ENCODE measurements at regions not wholly inside any gene's neighbourhood (a gene's known extent, or its start where the extent isn't known, plus 50 kb on each side); places are given as distances from the start of the nearest gene placed in this dataset.

DNA sequence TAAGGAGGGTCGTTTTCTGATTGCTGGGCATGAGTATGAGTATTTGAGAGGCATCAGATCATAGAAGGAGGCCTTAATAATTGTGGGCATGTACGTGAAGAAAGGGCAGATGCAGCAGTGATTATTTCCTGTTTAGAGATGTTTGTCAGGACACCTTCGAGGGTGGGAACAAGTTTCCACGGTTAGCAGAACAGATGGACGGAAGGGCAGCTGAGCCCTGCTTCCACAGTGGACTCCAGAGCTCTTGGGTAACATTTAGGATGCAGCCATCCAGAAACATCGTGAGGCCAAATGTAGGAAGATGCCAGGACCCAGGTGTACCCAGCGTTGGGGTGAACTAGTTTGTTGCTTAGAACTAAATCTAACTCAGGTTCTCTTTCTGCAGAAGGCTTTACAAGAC, 231.3 kb upstream of the FAT1 start:
- TF ChIP-seq GATA3 (IDR thresholded peaks at IDR 0.05; ENCODE audit: low read depth, low read length) (no peak), GATA2 (IDR thresholded peaks at IDR 0.05; ENCODE audit: low read depth, low read length) (no peak)

DNA sequence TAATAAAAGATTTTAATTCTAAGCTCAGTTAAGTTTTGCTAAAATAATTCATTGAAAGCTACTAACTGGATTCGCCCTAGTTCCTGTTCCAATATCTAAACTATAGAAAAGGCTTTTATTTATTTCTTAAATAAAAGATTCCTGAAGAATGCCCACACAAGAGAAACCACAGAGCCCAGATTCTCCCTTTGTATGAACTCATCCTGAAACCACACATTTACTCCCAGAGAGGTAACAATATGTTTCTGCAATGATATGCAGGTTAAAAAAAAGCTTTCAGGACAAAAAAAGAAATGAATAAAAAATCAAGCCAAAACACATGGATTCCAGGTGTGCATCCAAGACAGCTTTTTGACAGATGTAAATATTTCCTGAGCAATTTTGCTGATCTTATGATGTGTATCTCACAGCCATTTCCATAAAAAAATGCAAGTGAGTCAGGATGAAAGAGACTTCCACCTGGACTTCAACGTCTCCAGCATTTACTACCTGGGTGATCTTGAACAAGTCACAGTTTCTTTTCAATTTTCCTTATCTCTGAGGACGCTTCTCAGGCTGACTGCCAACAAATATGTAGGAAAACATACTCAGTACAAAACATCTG, 234.4 kb upstream of the FAT1 start:
- TF ChIP-seq GATA3 (IDR thresholded peaks at IDR 0.05; ENCODE audit: low read depth, low read length) (no peak), GATA2 (IDR thresholded peaks at IDR 0.05; ENCODE audit: low read depth, low read length) (no peak)

DNA sequence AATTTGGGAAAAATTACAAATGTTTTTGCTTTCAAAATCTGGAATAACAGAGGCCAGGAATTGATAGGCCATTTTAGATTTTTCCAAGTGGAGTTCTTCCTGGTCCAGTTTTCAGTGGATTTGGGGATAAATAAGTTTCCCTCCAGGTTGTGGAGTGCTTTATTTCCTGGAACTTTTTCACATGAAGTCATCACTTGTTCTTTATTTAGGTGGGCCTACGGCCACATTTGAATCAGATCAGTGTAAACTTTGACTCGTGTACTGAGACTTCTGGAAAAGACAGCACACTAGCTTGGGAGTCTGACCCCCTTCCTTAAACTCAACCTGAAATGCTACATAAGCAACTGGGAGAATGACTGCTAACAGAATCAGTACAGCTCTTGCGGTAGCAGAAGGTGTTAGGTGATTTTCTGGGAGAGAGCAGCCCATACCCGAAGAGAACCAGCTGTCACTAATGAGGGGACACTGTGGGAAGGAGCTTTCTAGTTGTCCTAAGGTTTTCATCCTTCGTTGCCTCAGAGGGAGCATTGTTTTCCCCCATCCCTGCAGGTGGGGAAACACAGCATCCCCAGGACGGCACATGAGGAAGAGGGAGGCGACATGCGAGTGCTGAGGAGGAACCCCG, 235.2 kb upstream of the FAT1 start:
- TF ChIP-seq GATA3 (IDR thresholded peaks at IDR 0.05; ENCODE audit: low read depth, low read length) (no peak), GATA2 (IDR thresholded peaks at IDR 0.05; ENCODE audit: low read depth, low read length) (no peak)

DNA sequence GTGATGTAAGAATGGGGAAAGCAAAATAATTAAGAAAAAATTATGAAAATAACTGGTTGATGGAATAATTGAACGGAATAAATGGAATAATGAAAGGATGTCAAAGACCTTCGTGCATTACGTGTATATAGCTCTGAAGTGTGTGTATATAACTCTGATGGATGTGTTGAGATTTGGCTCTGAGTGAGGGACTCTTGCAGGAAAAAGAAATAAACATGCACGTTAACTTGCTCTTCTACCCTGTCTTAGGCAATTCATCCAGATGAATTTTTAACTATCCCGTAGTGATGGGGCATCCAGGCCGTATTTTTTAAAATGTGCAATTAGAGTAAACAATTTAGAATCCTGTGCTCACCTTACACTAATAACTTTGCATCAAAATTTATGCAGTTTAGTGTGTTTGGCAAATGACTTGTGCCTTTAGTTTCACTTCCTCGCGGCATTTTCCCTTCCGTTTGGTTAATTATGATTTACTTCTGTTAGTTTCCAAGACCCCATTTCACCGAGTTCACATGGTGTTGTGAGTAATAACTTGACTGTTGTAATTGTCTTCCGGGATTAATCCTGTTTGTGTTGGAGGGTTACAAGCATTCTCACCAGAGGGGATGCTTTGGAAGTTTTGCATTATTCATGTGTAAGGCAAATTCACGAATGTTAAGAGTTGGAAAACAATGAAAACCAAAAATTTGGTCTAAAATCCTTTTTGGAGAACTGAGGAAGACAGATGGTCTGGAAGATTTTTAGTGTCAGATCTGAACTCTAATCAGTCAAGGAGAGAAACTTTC, 256.5 kb upstream of the FAT1 start:
- TF ChIP-seq GATA3 (IDR thresholded peaks at IDR 0.05; ENCODE audit: low read depth, low read length) (no peak), GATA2 (IDR thresholded peaks at IDR 0.05; ENCODE audit: low read depth, low read length) (no peak)

DNA sequence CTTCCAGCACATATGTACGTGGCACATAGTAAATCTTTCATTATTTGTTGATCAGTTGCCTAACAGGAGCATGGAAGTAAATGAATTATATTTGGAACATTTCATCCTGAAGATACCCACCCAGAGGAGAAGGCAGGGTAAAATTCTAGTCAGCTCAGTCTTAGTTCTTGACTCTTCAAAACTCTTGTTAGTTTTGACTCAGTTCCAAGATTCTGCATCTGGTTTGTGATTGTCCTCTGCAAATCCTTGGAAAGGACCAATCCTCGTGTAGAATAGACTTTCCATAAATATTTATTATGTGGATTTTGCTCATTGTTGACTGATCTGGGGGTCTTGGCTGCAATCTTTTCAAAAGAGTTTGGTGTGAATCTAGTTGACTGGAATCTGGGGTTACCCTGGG, 257.5 kb upstream of the FAT1 start:
- TF ChIP-seq GATA2 (IDR thresholded peaks at IDR 0.05; ENCODE audit: low read depth, low read length) (no peak), GATA3 (IDR thresholded peaks at IDR 0.05; ENCODE audit: low read depth, low read length) (no peak)

DNA sequence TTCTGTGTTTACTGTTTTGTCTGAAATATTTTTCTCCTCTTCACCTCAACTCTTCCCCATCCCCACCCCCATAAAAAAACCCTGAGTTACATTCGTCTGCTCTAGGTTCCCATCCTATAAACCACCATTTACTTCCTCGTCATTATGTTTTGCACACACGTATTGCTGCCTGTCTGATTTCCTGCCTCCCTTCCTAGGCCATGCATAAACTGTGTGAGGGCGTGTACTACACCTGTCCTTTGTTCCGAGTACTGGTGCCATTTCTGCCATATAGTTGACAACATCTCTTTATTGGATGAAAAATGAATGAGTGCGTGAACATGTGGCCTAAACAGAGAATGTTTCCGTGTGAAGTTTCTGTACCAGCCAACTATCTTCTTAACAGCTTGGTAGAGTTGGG, 258.5 kb upstream of the FAT1 start:
- TF ChIP-seq GATA2 (IDR thresholded peaks at IDR 0.05; ENCODE audit: low read depth, low read length) (no peak), GATA3 (IDR thresholded peaks at IDR 0.05; ENCODE audit: low read depth, low read length) (no peak)

DNA sequence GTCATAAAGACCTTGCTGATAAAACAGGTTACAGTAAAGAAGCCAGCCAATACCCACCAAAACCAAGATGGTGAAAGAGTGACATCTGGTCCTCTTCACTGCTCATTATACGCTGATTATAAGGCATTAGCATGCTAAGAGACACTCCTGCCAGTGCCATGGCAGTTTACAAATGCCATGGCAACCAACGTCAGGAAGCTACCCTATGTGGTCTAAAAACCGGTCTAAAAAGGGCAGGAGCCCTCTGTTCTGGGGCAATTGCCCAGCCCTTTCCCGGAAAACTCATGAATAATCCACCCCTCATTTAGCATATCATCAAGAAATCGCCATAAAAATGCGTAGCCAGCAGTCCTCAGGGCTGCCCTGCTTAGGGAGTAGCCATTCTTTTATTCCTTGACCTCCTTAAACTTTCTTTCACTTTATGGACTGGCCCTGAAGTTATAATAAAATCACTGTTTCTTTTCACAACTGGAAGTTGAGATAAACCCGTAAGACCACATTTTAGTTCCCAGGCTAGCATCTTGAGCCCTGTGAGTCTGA, 260.5 kb upstream of the FAT1 start:
- TF ChIP-seq GATA3 (IDR thresholded peaks at IDR 0.05; ENCODE audit: low read depth, low read length): no peak
- TF ChIP-seq GATA2 (IDR thresholded peaks at IDR 0.05; ENCODE audit: low read depth, low read length): no peak

DNA sequence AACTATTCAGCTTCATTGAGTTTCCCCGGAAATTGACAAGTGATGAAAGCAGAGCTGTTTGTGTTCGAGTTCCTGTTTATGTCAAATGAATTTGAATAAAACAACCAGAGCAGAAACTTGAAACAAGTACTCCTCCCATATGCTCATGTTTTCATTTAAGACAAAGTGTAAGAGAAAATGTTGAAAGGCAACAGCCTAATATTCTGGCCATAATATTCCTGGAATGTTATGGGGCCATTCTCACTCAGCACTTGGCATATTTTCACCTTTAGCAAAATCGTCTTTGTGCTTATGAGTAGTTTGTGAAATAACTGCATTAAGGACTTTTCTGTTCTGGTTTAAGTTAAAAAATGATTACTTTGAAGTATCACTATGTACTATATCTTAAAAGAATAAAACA, 276.0 kb upstream of the FAT1 start:
- TF ChIP-seq GATA2 (IDR thresholded peaks at IDR 0.05; ENCODE audit: low read depth, low read length) (no peak), GATA3 (IDR thresholded peaks at IDR 0.05; ENCODE audit: low read depth, low read length) (no peak)

DNA sequence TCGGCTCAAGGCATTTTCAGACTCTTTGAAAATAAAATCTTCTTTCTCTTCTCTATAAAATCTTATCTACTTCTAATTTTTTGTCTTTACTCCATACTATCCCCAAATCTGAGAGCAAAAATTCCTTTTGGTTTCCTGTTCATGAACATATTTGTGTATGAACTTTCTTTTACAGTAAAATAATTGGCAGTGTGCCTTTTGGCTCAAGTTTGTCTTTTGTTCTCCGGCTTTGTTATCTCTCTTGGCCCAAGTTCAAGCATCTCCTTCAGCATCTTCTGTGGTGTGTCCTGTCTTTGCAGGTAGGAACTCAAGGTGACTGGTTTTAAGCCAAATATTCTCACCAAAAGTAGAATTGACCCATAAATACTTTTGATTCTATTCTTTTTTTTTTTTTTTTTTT, 276.6 kb upstream of the FAT1 start:
- TF ChIP-seq GATA2 (IDR thresholded peaks at IDR 0.05; ENCODE audit: low read depth, low read length) (no peak), GATA3 (IDR thresholded peaks at IDR 0.05; ENCODE audit: low read depth, low read length) (no peak)

DNA sequence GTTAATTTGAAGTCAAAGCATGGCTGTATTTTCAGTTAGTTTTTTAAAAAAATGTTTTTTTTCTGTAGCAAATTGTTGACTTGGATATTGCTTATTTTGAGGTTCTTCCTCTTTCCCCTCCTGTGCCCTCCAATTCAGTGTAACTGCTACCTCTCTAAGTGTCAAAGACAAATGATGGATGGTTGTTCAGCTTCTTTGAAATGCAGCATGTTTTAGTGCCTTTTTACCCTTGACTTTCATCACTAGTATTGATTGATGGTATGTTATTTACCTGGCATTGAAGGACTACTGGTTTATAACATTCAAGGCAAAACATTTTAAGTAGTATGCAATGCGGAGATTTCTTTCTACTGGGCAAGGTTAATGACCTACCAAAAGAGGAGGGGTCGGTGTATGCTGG, 281.0 kb upstream of the FAT1 start:
- TF ChIP-seq GATA3 (IDR thresholded peaks at IDR 0.05; ENCODE audit: low read depth, low read length) (no peak), GATA2 (IDR thresholded peaks at IDR 0.05; ENCODE audit: low read depth, low read length) (no peak)

DNA sequence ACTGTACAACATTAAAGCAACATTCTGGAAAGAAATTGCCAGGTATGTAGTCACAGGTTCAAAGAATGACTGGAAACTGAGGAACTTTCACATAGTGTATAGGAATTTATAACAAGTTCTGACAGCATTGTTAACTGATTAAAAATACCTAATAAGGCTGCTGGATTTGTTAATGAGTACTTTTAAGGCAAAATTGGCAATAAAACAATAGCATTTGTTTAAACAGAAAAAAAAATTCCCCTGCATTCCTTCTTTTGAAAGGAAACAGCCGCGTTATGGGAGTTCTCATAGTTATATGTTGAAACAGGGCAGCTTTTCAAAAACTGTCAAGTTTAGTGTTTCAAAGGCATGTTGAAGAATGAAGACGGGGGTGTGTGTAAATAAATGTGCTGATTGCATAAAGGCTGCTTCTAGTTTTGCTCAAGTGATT, 282.5 kb upstream of the FAT1 start:
- TF ChIP-seq GATA2 (IDR thresholded peaks at IDR 0.05; ENCODE audit: low read depth, low read length) (no peak), GATA3 (IDR thresholded peaks at IDR 0.05; ENCODE audit: low read depth, low read length) (no peak)

DNA sequence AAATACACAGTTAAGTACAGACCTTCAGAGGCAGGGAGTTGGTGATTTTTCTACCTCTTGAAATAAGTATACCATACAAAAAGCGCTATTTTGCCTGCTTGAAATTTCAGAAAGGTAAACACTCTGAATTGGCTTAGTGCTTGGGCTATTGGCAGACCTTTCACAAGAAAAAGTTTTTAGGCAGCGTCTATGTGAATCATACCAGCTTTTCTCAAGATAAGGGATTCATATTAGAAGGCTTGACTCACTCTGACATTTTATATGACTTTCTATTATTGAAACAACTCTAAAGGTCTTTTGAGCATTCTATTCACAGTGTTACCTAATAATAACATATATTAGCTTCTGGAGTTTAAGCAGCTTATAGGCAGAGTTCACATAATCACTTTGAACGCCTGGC, 286.4 kb upstream of the FAT1 start:
- TF ChIP-seq GATA3 (IDR thresholded peaks at IDR 0.05; ENCODE audit: low read depth, low read length) (no peak), GATA2 (IDR thresholded peaks at IDR 0.05; ENCODE audit: low read depth, low read length) (no peak)

DNA sequence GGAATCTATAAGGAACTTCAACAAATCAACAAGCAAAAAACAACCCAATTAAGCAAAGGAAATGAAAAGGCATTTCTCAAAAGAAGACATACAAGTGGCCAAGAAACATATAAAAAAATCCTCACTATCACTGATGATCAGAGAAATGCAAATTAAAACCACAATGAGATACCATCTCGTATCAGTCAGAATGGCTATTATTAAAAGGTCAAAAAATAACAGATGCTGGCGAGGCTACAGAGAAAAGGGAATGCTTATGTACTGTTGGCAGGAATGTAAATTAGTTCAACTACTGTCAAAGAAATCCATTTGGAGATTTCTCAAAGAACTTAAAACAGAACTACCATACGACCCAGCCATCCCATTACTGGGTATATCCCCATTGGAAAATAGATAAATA, 292.4 kb upstream of the FAT1 start:
- TF ChIP-seq GATA3 (IDR thresholded peaks at IDR 0.05; ENCODE audit: low read depth, low read length): no peak
- no peak for TF ChIP-seq GATA2 (IDR thresholded peaks at IDR 0.05; ENCODE audit: low read depth, low read length)

DNA sequence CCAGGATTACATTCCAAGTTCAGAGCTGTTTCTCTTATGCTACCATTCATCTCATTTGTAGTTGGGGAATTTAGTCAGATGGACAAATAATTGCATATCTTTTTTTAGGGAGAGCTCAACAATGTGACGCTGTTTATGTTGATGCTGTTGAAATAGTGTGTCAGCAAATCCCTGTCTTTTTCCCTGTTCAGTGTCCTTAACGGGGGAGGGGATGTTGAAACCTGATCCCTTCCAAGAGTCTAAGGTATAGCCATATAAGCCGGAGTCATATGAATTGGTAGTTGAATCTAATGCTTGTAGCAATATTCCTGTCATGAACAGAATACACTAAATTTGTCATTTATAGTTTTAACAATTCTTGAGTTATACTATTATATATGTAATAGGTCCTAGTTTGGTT, 293.5 kb upstream of the FAT1 start:
- TF ChIP-seq GATA3 (IDR thresholded peaks at IDR 0.05; ENCODE audit: low read depth, low read length): no peak
- TF ChIP-seq GATA2 (IDR thresholded peaks at IDR 0.05; ENCODE audit: low read depth, low read length): no peak

DNA sequence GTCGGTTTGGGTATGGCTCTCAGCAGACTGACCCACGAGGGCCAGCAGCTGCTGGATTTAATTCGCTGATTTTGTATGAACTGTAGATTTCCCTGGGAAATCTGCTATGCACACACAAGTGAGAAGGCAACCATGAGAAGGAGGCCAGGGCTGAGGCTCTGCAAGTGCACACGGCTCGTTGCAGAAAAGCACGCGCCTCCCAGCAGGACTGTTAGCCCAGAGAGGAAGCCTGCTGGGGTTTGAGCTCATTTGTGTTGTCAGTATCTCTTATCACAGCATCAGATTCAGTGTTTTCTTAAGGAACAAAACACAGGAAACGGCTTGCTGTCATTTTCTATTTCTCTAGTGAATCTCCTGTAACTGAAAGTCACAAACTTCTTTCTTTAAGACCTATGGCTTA, 296.2 kb upstream of the FAT1 start:
- no peak for TF ChIP-seq GATA2 (IDR thresholded peaks at IDR 0.05; ENCODE audit: low read depth, low read length)
- TF ChIP-seq GATA3 (IDR thresholded peaks at IDR 0.05; ENCODE audit: low read depth, low read length): no peak
